HG02938 (cell line): ENCODE measurements at regions not wholly inside any gene's neighbourhood (a gene's known extent, or its start where the extent isn't known, plus 50 kb on each side); places are given as distances from the start of the nearest gene placed in this dataset.
"Not testable (repeated sequence)": the region's sequence is repeated elsewhere in the genome, so short reads cannot be mapped to it uniquely, and the experiment has no call there.

Experiments used
- ATAC-seq: cut with Tn5 transposase; IDR thresholded peaks from one replicate; pipeline ENCODE4 v1.9.1; 2021; ENCODE audit warnings: mild to moderate bottlenecking, moderate library complexity; ENCODE audit not compliant: unreplicated experiment

DNA sequence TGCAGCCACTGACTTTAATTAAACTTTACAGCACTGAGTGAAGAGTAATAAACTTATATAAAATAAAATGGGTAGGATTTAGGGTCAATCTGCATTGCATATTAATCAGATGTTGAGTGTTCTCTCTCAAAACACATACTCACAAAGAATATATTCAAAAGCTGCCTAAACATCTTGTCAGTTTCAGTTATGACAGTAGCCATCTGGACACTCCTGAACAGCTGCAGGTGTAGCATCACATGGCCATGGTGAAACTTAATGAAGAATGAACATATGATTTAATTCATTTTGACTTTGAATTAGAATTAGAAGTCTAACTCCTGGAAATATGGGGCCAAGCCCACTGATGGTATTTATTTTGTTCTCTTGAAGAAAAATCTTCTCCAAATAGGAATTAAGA lies 684.3 kb upstream of the RAG2 start:
- ATAC-seq = no peak

GRCh38 chr11:37280200-37280599 lies 682.2 kb upstream of the RAG2 start:
- no peak for ATAC-seq

GRCh38 chr11:37277896-37278465 lies 679.9 kb upstream of the RAG2 start:
- no peak for ATAC-seq

DNA sequence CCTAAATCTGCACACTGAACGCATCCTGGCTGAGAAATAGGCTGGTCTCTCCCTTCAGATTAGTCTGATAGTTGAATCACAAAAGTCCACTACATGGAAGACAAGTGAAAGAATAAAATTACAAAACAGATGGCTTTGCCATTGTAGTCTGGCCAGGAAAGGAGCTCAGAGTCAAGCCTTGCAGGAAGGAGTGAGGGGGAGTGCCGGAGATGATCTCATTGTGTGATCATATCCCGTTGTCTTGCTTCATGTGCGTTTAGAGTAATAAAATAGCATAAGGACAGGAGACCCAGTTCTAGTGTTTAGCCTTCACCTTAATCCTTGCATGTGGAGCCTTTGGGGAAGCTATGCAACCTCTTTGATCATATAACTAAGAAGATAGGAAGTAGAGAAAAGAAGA lies 666.7 kb upstream of the RAG2 start:
- no peak for ATAC-seq

- no peak for ATAC-seq
Measured at GRCh38 chr11:37264060-37264459, 666.0 kb upstream of the RAG2 start.

GRCh38 chr11:37263467-37263866 lies 665.4 kb upstream of the RAG2 start:
- not testable (repeated sequence) for ATAC-seq

GRCh38 chr11:37259734-37260133 lies 661.7 kb upstream of the RAG2 start:
- no peak for ATAC-seq

- no peak for ATAC-seq
Measured at GRCh38 chr11:37248145-37248544, 650.1 kb upstream of the RAG2 start.

DNA sequence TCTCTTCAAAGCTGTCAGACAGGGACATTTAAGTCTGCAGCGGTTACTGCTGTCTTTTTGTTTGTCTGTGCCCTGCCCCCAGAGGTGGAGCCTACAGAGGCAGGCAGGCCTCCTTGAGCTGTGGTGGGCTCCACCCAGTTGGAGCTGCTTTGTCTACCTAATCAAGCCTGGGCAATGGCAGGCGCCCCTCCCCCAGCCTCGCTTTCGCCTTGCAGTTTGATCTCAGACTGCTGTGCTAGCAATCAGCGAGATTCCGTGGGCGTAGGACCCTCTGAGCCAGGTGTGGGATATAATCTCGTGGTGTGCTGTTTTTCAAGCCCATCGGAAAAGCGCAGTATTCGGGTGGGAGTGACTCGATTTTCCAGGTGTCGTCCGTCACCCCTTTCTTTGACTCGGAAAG lies 648.1 kb upstream of the RAG2 start:
- ATAC-seq = not testable (repeated sequence)

- ATAC-seq = no peak
Measured at GRCh38 chr11:37230865-37231264, 632.8 kb upstream of the RAG2 start.

DNA sequence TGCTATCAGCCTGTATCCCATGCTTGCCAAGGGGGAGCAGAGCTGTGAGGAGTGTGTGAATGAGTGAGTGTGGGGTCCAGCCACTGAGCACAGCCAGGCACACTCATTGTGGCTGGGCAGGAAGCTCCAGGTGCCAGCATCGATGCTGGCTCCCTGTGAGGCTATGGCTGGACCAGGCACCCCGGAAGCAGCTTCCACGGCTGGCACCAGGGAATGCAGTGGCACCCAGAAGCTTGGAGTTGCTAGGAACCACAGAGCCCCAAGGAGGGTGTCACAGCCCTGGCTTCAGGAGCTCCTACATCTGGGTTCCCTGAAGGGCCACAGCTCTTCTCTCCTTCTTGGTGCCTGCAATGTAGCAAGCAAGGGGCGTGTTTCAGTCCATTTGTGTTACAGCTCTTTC lies 625.9 kb upstream of the RAG2 start:
- ATAC-seq = no peak

DNA sequence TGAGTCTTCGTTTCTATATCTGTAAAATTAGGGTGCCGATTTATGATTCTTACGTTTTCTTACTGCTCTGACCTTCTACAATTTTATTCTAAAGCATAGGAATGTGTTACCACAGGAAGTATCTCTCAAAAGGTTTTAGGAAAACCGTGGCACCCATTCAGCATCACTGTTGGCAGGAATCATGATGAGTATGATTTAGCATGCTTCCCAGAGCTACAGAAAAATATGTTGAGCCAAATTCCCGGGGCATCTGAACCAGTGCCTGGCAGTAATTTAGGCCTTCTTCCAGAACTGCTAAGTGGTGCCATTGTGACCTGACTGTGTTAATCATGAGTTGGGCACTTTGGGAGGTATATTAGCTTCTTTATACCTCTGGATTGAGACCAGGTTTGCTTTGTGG lies 605.0 kb upstream of the RAG2 start:
- no peak for ATAC-seq

GRCh38 chr11:37199082-37199481 lies 601.0 kb upstream of the RAG2 start:
- ATAC-seq = no peak

DNA sequence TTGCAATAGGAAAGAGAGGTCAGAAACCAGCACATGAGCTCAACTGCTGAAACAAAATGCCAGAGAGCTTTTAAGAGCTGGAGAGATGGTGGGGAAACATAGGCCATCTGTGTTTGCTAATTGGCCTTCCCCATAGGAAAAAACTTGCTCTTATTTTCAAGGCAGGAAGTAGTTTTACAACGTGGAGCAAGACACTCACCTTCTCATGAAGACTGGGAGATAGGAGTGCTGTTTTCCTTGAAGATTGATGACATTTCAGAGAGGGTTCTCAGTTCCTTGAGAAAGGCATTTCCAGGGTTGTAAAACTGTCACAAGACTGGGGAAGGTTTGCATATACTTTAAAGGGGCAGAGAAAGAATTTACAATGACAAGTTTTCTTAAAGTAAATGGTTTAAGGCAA lies 586.3 kb upstream of the RAG2 start:
- ATAC-seq = no peak

DNA sequence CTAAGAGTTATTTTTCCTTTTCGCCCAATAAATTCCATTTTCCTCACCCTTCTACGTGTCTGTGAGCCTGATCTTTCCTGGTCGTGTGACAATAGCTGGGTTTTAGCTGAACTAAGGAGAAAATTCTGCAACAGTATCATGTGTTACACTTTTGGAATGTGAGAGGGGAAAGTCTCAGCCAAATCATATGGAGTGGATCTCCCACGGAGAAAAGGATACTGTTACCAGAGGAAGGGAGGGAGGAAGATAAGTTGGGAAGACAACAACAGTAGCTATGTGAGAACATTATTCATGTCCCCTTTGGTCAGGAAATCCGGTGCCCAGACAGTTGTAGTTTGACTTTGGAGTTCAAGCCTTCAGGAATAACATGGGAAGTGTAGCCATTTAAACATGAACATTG lies 584.0 kb upstream of the RAG2 start:
- no peak for ATAC-seq

DNA sequence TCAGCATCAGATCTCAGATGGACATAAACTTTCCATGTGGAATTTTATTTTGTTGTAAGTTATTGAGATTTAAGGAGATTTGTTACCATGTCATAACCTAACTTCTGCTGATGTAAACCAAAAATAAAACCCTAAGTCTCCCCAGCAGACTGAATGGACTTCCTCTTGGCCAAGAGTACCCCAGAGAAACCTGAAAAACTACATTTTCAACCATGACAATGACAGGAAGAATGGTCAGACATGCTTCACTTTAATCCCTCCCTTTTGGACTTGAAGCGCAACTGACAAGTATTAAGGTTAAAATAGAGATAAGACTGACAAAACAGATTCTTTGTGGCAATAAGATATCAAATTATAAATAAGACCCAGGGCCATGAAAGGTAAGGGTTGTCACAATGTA lies 579.7 kb upstream of the RAG2 start:
- ATAC-seq = no peak

GRCh38 chr11:37171451-37171850 lies 573.4 kb upstream of the RAG2 start:
- no peak for ATAC-seq

DNA sequence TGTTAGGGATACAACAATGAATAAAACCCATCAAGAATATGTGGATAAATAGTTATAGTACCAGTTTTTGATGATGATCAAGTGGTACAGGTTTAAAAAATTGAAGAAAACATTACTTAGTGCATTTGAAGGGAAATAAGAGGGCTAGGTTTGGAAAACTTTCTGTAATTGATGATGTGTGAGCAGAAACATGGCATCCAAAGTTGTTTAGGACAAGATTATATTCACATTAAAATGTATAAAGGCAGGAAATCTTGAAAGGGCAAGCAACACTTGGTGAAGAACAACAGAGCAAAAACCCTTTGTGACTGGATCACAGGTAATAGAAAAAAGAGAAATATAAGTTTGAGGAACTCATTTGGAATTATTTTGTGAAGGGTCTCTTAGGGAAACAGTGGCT lies 572.3 kb upstream of the RAG2 start:
- ATAC-seq = no peak

DNA sequence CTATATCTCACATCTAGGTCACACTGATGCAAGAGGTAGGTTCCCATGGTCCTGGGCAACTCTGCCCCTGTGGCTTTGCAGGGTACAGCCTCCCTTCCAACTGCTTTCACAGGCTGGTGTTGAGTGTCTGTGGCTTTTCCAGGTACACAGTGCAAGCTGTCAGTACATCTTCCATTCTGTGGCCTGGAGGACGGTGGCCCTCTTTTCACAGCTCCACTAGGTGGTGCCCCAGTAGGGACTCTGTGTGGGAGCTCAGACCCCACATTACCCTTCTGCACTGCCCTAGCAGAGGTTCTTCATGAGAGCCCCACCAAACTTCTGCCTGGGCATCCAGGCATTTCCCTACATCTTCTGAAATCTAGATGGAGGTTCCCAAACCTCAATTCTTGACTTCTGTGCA lies 547.4 kb upstream of the RAG2 start:
- not testable (repeated sequence) for ATAC-seq

- ATAC-seq = no peak
Measured at GRCh38 chr11:37142591-37142990, 544.6 kb upstream of the RAG2 start.

DNA sequence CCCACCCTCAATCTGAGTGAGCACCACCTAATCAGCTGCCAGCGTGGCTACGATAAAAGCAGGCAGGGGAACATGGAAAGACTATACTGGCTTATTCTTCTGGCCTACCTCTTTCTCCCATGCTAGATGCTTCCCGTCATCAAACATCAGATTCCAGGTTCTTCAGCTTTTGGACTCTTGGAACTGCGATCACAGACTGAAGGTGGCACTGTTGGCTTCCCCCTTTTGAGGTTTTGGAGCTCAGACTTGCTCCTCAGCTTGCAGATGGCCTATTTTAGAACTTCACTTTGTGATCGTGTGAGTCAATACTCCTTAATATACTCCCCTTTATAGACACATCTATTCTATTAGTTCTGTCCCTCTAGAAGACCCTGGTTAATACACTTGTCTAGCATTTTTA lies 543.7 kb upstream of the RAG2 start:
- ATAC-seq = no peak

DNA sequence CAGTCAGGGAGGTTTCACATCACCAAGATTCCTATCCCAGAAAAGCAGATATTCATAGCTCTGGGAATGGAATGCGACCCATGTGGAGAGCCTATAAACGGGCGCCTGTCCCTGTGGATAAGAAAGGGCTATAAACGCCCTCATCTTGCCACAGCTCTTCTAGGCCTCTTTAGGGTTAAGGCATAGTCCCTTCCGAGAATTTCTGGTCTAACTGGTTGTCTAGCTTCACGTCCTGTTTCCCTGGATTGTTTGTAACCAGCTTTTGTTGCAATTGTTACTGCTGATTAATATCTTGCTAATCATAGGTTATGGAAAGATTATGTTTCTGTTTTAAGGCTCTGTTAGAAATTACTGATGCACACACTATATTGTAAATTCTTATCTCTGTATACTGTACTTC lies 537.6 kb upstream of the RAG2 start:
- not testable (repeated sequence) for ATAC-seq

DNA sequence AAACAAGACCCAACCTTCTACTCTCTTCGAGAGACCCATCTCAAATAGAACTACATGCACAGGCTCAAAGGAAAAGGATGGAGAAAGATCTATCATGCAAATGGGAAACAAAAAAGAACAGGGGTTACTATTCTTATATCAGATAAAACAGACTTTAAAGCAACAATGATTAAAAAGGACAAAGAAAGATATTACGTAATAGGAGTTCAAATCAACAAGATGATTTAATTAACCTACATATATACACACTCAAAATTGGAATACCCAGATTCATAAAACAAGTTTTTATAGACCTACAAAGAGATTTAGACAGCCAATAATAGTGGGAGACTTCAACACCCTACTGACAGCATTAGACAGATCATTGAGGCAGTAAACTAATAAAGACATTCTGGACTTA lies 536.6 kb upstream of the RAG2 start:
- ATAC-seq = no peak

GRCh38 chr11:37124384-37124783 lies 526.3 kb upstream of the RAG2 start:
- no peak for ATAC-seq
